Lung (tissue), 11 donors: ENCODE measurements at regions not wholly inside any gene's neighbourhood (a gene's known extent, or its start where the extent isn't known, plus 50 kb on each side); places are given as distances from the start of the nearest gene placed in this dataset.

Source experiments
- ATAC-seq: fragments of 200-7000 bp; cut with Tn5 transposase; one replicate; pipeline ENCODE4 v1.9.1; 2020; ENCODE audit warnings: moderate number of reproducible peaks; ENCODE audit not compliant: insufficient read depth, low FRiP score
- DNase-seq, 3 donors: peaks; one replicate each; pipeline ENCODE4 v3.0.0-alpha.2; 2013 to 2017
- H3K27ac ChIP-seq, 2 donors: one replicate each; pipeline ENCODE4 v1.5.1; 2013; ENCODE audit warnings: mild to moderate bottlenecking in 2 of 2, moderate library complexity in 2 of 2, control low read depth in 1 of 2, inconsistent platforms in 1 of 2, low read depth in 1 of 2, low read length in 1 of 2
- H3K27me3 ChIP-seq, 3 donors: one replicate each; pipeline ENCODE4 v1.5.1; 2013; ENCODE audit warnings: low read length in 2 of 3; ENCODE audit not compliant: control insufficient read depth in 3 of 3, insufficient read depth in 3 of 3
- H3K36me3 ChIP-seq, 4 donors: one replicate each; pipeline ENCODE4 v1.5.1; 2013; ENCODE audit warnings: low read length in 4 of 4, mild to moderate bottlenecking in 1 of 4, moderate library complexity in 1 of 4; ENCODE audit not compliant: control insufficient read depth in 4 of 4, insufficient read depth in 4 of 4
- H3K4me1 ChIP-seq, 5 donors: one replicate each; pipeline ENCODE4 v1.5.1; 2013; ENCODE audit warnings: low read length in 5 of 5, mild to moderate bottlenecking in 2 of 5, moderate library complexity in 1 of 5; ENCODE audit not compliant: control insufficient read depth in 5 of 5, insufficient read depth in 5 of 5
- H3K4me3 ChIP-seq: one replicate; pipeline ENCODE4 v1.5.1; 2013; ENCODE audit warnings: mild to moderate bottlenecking, control low read depth, moderate library complexity
- H3K9ac ChIP-seq, 2 donors: one replicate each; pipeline ENCODE4 v1.5.1; 2013; ENCODE audit warnings: low read length in 2 of 2, control low read depth in 1 of 2; ENCODE audit not compliant: insufficient read depth in 1 of 2
- H3K9me3 ChIP-seq, 4 donors: one replicate each; pipeline ENCODE4 v1.5.1; 2013; ENCODE audit warnings: low read length in 3 of 4, mild to moderate bottlenecking in 1 of 4, moderate library complexity in 1 of 4; ENCODE audit not compliant: control insufficient read depth in 4 of 4, insufficient read depth in 3 of 4
- WGBS, 2 donors: extraction: QIAGEN DNeasy Blood & Tissue Kit; methylation state at CpG; one replicate each; pipeline ENCODE4 v1.1.7; 2013; 5-methylcytosine and 5-hydroxymethylcytosine counted together
- TF ChIP-seq, protein P1 (sequence below): IDR thresholded peaks from 2 replicates; pipeline ENCODE4 v1.5.1; 2012; ENCODE audit warnings: mild to moderate bottlenecking; ENCODE audit errors: control extremely low read depth, extremely low read depth
- donor health status: control.
- donor health status: control.
- donor health status: Bipolar disorder and iron deficiency.
- donor health status: healthy.
- donor health status: DM: yes; HTN: yes; CAD: no.

DNA sequence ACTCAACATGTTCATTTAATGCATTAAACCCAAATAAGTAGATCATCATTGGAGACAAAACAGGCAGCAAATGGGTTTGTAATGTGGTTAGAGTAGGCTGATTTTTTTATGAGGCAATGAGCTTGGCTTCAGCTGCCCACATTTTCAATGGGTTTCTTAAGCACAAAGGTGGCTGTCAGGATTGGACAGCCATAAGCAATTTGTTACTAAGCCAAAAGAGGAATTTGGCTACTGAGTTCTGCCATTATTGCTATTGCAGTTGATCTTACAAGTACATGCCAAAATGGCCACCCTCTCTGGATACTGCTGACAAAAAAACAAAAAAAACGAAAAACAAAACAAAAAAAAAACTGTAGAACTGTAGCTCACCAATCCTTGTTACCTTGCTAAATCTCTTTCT, 1348.0 kb upstream of the PIK3C3 start:
- no peak overlapping the region for H3K9ac ChIP-seq
- 68 to 69% methylated on average over 1 of the region's 1 CpG for WGBS, 2 donors
- no peaks in the 10 kb centered on the region for H3K36me3 ChIP-seq
- TF ChIP-seq, protein P1, sequence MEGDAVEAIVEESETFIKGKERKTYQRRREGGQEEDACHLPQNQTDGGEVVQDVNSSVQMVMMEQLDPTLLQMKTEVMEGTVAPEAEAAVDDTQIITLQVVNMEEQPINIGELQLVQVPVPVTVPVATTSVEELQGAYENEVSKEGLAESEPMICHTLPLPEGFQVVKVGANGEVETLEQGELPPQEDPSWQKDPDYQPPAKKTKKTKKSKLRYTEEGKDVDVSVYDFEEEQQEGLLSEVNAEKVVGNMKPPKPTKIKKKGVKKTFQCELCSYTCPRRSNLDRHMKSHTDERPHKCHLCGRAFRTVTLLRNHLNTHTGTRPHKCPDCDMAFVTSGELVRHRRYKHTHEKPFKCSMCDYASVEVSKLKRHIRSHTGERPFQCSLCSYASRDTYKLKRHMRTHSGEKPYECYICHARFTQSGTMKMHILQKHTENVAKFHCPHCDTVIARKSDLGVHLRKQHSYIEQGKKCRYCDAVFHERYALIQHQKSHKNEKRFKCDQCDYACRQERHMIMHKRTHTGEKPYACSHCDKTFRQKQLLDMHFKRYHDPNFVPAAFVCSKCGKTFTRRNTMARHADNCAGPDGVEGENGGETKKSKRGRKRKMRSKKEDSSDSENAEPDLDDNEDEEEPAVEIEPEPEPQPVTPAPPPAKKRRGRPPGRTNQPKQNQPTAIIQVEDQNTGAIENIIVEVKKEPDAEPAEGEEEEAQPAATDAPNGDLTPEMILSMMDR = no peak
- DNase-seq (no peak), ATAC-seq (no peak)
- no peaks in the 10 kb centered on the region for H3K27me3 ChIP-seq
- H3K4me3 ChIP-seq = no peak overlapping the region
- no peaks in the 10 kb centered on the region for H3K4me1 ChIP-seq
- H3K27ac ChIP-seq = no peak overlapping the region
- no peaks in the 10 kb centered on the region for H3K9me3 ChIP-seq

DNA sequence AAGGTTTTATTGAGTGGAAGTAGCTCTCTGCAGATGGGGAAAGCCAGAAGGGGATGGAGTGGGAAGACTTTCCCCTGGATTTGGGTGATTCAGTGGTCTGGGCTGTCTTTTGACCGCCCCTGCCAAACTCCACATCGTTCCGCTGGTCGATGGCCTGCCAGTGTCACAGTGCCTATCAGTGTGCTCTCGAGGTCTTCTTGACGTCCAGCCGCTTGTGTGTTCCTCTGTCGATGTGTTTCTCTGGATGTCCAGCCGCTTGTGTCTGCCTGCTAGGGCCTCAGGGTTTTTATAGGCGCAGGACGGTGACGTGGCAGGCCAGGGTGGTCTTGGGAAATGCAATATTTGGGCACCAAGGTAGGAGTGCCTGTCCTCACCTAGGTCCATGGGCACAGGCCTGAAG, 1371.4 kb upstream of the PIK3C3 start:
- H3K36me3 ChIP-seq = no peaks in the 10 kb centered on the region
- no peak for DNase-seq
- H3K4me3 ChIP-seq = no peak overlapping the region
- no peak overlapping the region for H3K9ac ChIP-seq
- H3K9me3 ChIP-seq = no peaks in the 10 kb centered on the region
- no peak for ATAC-seq
- TF ChIP-seq, protein P1 = no peak
- H3K4me1 ChIP-seq = no peaks in the 10 kb centered on the region
- 93 to 94% methylated on average over 12 of the region's 12 CpGs for WGBS, 2 donors
- H3K27me3 ChIP-seq = no peaks in the 10 kb centered on the region
- no peak overlapping the region for H3K27ac ChIP-seq

DNA sequence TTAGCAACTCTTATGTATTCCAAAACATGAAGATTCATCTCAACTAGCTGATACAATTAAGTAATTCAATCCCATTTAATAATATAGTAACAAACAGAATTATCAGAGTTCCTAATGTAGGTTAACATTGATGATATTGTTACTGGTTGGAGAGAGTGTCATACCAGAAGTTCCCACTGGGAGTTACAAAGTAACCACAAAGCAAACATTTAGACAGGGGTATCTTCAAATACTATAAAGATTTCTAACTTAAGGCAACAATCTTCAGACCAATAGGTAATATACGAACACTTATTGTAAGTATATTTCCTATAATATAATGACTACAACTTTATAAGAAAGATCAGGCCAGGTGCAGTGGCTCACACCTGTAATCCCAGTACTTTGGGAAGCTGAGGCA, 1372.9 kb upstream of the PIK3C3 start:
- Histone ChIP-seq H3K36me3 (no peaks in the 10 kb centered on the region), H3K9me3 (no peaks in the 10 kb centered on the region), H3K27ac (no peak overlapping the region), H3K4me1 (no peaks in the 10 kb centered on the region), H3K27me3 (no peaks in the 10 kb centered on the region), H3K4me3 (no peak overlapping the region), H3K9ac (no peak overlapping the region)
- TF ChIP-seq, protein P1 = no peak
- DNase-seq (no peak), ATAC-seq (no peak)
- WGBS, 2 donors = 91 to 100% methylated on average over 1 of the region's 1 CpG

DNA sequence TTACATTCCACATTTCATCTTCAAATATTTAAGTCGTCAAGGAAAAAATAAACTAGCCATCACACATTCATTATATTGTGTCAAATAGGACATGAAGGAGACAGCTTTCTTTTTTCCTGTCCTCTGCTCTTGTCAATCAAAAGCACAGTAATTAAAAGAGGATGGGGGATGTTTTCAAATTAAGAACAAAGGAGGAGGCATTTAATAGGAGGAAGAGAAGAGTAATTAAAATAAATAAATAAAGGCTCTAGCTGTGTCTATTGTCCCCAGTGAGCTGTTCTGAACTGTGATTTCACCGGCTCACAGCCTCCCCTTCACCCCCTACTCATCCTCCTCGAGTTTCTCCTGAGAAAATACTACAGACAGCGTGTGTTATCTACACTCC, 1377.1 kb upstream of the PIK3C3 start:
- ATAC-seq (no peak), DNase-seq (no peak)
- Histone ChIP-seq H3K27me3 (no peaks in the 10 kb centered on the region), H3K9ac (no peak overlapping the region), H3K4me3 (no peak overlapping the region), H3K9me3 (no peaks in the 10 kb centered on the region), H3K4me1 (peaks cover 0 to 4% (median 0%) of the 10 kb centered on the region in 5 donors), H3K36me3 (no peaks in the 10 kb centered on the region), H3K27ac (no peak overlapping the region)
- WGBS, 2 donors = 60 to 78% methylated on average over 4 of the region's 4 CpGs
- TF ChIP-seq, protein P1 = no peak
